ENCODE measurements at regions not wholly inside any gene's neighbourhood (a gene's known extent, or its start where the extent isn't known, plus 50 kb on each side); places are given as distances from the start of the nearest gene placed in this dataset.

GRCh38 chr10:10078446-10078845 lies 939.2 kb upstream of the CELF2 start (continued):
- TF ChIP-seq CSRNP3 (CRISPR knock-in tag; IDR thresholded peaks at IDR 0.05), result no peak

DNA sequence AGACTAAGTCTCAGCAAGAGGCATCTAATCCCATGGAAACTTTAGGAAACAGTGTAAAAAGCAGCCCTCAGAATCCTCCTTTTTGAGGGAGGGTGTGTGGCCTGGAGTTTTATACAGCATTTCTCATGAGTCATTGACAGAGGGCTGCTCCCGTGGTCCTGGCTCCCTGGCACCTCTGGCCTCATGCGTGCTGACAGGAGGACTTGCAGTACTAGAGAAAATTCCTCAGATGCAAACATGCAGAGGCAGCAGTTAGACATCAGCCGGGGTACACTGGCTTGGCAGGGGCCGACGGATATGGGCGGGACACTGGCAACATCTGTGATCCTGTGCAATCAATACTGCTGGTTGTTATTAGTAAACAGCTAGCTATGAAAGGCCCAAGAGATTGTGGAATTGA lies 925.1 kb upstream of the CELF2 start:
- ATAC-seq, result no peak
- TF ChIP-seq CREB5 (CRISPR knock-in tag; IDR thresholded peaks at IDR 0.05; ENCODE audit: low read depth) (no peak), PATZ1 (CRISPR knock-in tag; IDR thresholded peaks at IDR 0.05; ENCODE audit: borderline replicate concordance) (no peak), ARNTL (CRISPR knock-in tag; IDR thresholded peaks at IDR 0.05; ENCODE audit: borderline replicate concordance, low read depth) (no peak), RARB (CRISPR knock-in tag; IDR thresholded peaks at IDR 0.05) (no peak), TSHZ2 (CRISPR knock-in tag; IDR thresholded peaks at IDR 0.05) (no peak), CSRNP3 (CRISPR knock-in tag; IDR thresholded peaks at IDR 0.05) (no peak), ZFP30 (CRISPR knock-in tag; IDR thresholded peaks at IDR 0.05) (no peak), ESRRG (CRISPR knock-in tag; IDR thresholded peaks at IDR 0.05) (no peak)
- TF ChIP-seq, protein P1, sequence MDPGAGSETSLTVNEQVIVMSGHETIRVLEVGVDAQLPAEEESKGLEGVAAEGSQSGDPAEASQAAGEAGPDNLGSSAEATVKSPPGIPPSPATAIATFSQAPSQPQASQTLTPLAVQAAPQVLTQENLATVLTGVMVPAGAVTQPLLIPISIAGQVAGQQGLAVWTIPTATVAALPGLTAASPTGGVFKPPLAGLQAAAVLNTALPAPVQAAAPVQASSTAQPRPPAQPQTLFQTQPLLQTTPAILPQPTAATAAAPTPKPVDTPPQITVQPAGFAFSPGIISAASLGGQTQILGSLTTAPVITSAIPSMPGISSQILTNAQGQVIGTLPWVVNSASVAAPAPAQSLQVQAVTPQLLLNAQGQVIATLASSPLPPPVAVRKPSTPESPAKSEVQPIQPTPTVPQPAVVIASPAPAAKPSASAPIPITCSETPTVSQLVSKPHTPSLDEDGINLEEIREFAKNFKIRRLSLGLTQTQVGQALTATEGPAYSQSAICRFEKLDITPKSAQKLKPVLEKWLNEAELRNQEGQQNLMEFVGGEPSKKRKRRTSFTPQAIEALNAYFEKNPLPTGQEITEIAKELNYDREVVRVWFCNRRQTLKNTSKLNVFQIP (CRISPR knock-in tag; IDR thresholded peaks at IDR 0.05; ENCODE audit: borderline replicate concordance, low read depth), result no peak

DNA sequence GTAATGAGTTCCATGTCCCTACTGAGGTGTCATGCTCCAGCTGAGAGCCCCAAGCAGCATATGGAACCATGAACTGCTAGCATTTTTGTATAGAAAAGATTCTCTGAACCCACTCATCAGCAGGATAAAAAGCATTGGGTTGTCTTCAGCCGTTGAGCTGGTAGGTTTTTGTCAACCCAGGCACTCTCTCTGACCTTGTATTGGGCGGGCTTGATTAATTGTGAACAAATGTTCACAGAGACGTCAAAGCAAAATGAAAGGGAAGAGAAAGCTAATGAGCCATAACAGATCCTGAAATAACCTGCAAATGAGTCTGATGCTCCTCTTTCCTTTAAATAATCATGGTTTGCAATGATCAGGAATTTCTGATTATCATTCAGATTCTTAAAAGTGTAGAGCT lies 924.7 kb upstream of the CELF2 start:
- TF ChIP-seq ZNF565 (CRISPR knock-in tag; conservative IDR thresholded peaks at IDR 0.05; ENCODE audit: low read depth), result no peak
- no peak for ATAC-seq

DNA sequence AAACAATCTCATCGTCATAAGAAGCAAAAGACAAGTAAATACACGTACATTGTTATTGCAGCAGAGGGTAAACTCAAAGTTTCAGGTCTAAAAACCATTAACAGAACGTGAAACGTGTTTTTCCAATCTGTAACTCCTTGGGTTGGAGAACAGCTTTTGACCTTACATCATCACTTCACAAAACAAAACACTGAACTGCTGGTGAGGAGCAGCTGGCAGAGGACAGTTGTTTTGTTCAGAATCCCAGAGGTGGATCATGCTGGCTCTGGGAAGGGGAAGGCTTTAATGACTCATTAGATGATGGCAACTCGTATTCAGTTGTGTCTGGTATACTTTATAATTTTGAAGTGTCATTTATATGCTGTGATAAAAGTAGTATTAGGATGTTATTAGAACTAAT lies 923.0 kb upstream of the CELF2 start:
- TF ChIP-seq ZNF8 (CRISPR knock-in tag; IDR thresholded peaks at IDR 0.05) (no peak), ZFP3 (CRISPR knock-in tag; IDR thresholded peaks at IDR 0.05) (no peak), BACH2 (CRISPR knock-in tag; IDR thresholded peaks at IDR 0.05; ENCODE audit: borderline replicate concordance) (no peak), CSDC2 (CRISPR knock-in tag; IDR thresholded peaks at IDR 0.05) (no peak)
- no peak for ATAC-seq

DNA sequence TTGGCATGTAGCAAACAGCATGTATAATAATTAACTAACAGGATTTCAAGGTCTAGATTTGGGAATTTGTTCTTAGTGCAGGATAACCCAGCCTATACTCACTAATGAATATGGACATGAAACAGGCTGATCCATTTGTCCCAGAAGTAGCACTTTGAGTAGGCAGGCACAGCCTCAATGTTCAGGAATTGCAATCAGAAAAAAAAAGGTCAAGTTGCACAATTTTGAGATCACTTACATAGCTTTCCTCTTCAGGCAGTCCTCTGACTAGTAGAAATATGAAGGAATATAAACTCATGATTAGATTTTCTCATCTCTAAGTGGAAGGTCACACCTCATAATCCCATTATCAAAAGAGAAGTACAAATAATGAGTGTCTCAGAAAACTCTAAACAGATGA lies 921.4 kb upstream of the CELF2 start:
- ATAC-seq, result no peak
- TF ChIP-seq TOX (CRISPR knock-in tag; IDR thresholded peaks at IDR 0.05; ENCODE audit: borderline replicate concordance) (no peak), PATZ1 (CRISPR knock-in tag; IDR thresholded peaks at IDR 0.05; ENCODE audit: borderline replicate concordance) (no peak), ZNF8 (CRISPR knock-in tag; IDR thresholded peaks at IDR 0.05) (no peak), RARB (CRISPR knock-in tag; IDR thresholded peaks at IDR 0.05) (no peak), CREB5 (CRISPR knock-in tag; IDR thresholded peaks at IDR 0.05; ENCODE audit: low read depth) (no peak), GLIS3 (CRISPR knock-in tag; IDR thresholded peaks at IDR 0.05) (no peak), ESRRG (CRISPR knock-in tag; IDR thresholded peaks at IDR 0.05) (no peak), ZC3H10 (CRISPR knock-in tag; IDR thresholded peaks at IDR 0.05) (no peak), SNAI2 (CRISPR knock-in tag; IDR thresholded peaks at IDR 0.05) (no peak), ZFP30 (CRISPR knock-in tag; IDR thresholded peaks at IDR 0.05) (no peak), ARNTL (CRISPR knock-in tag; IDR thresholded peaks at IDR 0.05; ENCODE audit: borderline replicate concordance, low read depth) (no peak)
- TF ChIP-seq, protein P1 (CRISPR knock-in tag; IDR thresholded peaks at IDR 0.05; ENCODE audit: borderline replicate concordance, low read depth), result no peak
